ENCODE measurements at regions not wholly inside any gene's neighbourhood (a gene's known extent, or its start where the extent isn't known, plus 50 kb on each side); places are given as distances from the start of the nearest gene placed in this dataset.

DNA sequence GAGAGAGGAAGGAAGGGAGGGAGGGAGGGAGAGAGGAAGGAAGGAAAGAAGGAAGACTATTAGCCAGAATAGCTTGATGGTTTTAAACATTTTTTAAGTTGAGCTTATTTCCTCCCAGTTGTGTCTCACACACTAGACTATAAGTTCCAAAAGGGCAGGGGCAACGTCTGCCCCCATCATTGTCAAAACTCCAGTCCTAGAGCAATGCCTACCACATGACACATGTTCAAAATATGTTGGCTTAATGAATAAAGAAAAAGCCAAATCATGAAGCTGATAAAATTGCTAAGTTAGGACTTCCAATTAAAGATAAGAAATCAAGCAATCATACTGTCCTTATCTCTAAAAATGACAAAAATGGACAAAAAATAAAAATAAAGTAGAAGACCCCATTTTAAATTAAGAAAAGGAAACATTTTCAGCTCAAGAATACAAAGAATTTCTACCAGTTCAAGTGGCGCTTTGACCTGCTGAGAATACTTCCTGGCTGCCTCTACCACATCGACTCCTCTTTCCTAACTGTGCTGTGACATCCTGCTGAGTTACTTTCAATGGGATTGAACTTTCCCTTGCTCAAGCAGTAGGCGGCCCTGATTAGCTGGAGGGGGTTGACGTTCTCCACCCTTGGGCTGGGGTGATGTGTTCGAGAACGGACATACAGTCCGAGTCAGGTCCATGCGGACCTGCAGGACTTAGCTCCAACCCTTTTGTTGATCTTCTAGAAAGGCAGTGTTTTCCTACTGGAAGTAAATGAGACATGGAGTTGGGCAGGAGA lies 283.9 kb upstream of the FOXQ1 start:
- Mint-ChIP-seq H3K36me3 (no peaks in the 10 kb centered on the region), H3K4me1 (no peaks in the 10 kb centered on the region), H3K9me3 (peaks cover 0 to 11% (median 0%) of the 10 kb centered on the region in 7 donors), H3K27me3 (ENCODE audit: low read depth in 3 of 3) (peaks cover 0 to 5% (median 0%) of the 10 kb centered on the region in 3 donors), H3K27ac (no peak overlapping the region), H3K4me3 (no peak overlapping the region)
- TF ChIP-seq CTCF (IDR thresholded peaks at IDR 0.05): no peak
- Histone ChIP-seq H3K79me2 (ENCODE audit: insufficient read depth, low read length) (no peaks in the 10 kb centered on the region), H3K9me3 (replicated peaks in 1 of 2; ENCODE audit: control insufficient read depth in 1 of 2, insufficient read depth in 1 of 2, low read length in 2 of 2) (no peaks in the 10 kb centered on the region), H3K9ac (ENCODE audit: insufficient read depth, low read length, poor library complexity, severe bottlenecking) (no peak overlapping the region), H3K4me2 (replicated peaks; ENCODE audit: extremely low read depth, low read length, poor library complexity, severe bottlenecking) (no peak overlapping the region), H3K4me3 (replicated peaks in 1 of 3; ENCODE audit: low read depth in 2 of 3, low read length in 3 of 3) (no peak overlapping the region), H3K36me3 (replicated peaks in 1 of 2; ENCODE audit: control insufficient read depth in 1 of 2, insufficient read depth in 2 of 2, low read length in 2 of 2) (no peaks in the 10 kb centered on the region), H4K20me1 (ENCODE audit: insufficient read depth, low read length) (no peaks in the 10 kb centered on the region), H2AFZ (ENCODE audit: insufficient read depth, low read depth, low read length, poor library complexity, severe bottlenecking) (no peak overlapping the region), H3K27me3 (ENCODE audit: control insufficient read depth in 2 of 2, insufficient read depth in 2 of 2, low read length in 2 of 2) (no peaks in the 10 kb centered on the region), H3K4me1 (ENCODE audit: control insufficient read depth in 1 of 2, insufficient read depth in 2 of 2, low read length in 2 of 2) (no peaks in the 10 kb centered on the region), H3K27ac (ENCODE audit: low read depth in 1 of 2, low read length in 2 of 2) (no peak overlapping the region)
- no peak for DNase-seq
- WGBS (ENCODE audit: insufficient coverage): 79% methylated on average over 6 of the region's 9 CpGs
- intact Hi-C loops (cut with micrococcal nuclease): no loop called here

GRCh38 chr6:1027109-1027794 lies 284.6 kb upstream of the FOXQ1 start:
- Histone ChIP-seq H3K27me3 (ENCODE audit: control insufficient read depth in 2 of 2, insufficient read depth in 2 of 2, low read length in 2 of 2) (no peaks in the 10 kb centered on the region), H3K9me3 (replicated peaks in 1 of 2; ENCODE audit: control insufficient read depth in 1 of 2, insufficient read depth in 1 of 2, low read length in 2 of 2) (peaks cover 0 to 6% of the 10 kb centered on the region in 2 donors), H3K9ac (ENCODE audit: insufficient read depth, low read length, poor library complexity, severe bottlenecking) (no peak overlapping the region), H3K4me2 (replicated peaks; ENCODE audit: extremely low read depth, low read length, poor library complexity, severe bottlenecking) (no peak overlapping the region), H4K20me1 (ENCODE audit: insufficient read depth, low read length) (no peaks in the 10 kb centered on the region), H3K36me3 (replicated peaks in 1 of 2; ENCODE audit: control insufficient read depth in 1 of 2, insufficient read depth in 2 of 2, low read length in 2 of 2) (no peaks in the 10 kb centered on the region), H3K4me1 (ENCODE audit: control insufficient read depth in 1 of 2, insufficient read depth in 2 of 2, low read length in 2 of 2) (no peaks in the 10 kb centered on the region), H3K4me3 (replicated peaks in 1 of 3; ENCODE audit: low read depth in 2 of 3, low read length in 3 of 3) (no peak overlapping the region), H3K27ac (ENCODE audit: low read depth in 1 of 2, low read length in 2 of 2) (no peak overlapping the region), H3K79me2 (ENCODE audit: insufficient read depth, low read length) (no peaks in the 10 kb centered on the region), H2AFZ (ENCODE audit: insufficient read depth, low read depth, low read length, poor library complexity, severe bottlenecking) (no peak overlapping the region)
- no peak for DNase-seq
- TF ChIP-seq CTCF (IDR thresholded peaks at IDR 0.05): no peak
- Mint-ChIP-seq H3K27ac (no peak overlapping the region), H3K4me3 (no peak overlapping the region), H3K27me3 (ENCODE audit: low read depth in 3 of 3) (peaks cover 0 to 5% (median 0%) of the 10 kb centered on the region in 3 donors), H3K36me3 (no peaks in the 10 kb centered on the region), H3K4me1 (no peaks in the 10 kb centered on the region), H3K9me3 (peaks cover 0 to 9% (median 2%) of the 10 kb centered on the region in 7 donors)
- WGBS (ENCODE audit: insufficient coverage): 67% methylated on average over 7 of the region's 9 CpGs
- intact Hi-C loops (cut with micrococcal nuclease): no loop called here
